ENCODE measurements at regions not wholly inside any gene's neighbourhood (a gene's known extent, or its start where the extent isn't known, plus 50 kb on each side); places are given as distances from the start of the nearest gene placed in this dataset.

DNA sequence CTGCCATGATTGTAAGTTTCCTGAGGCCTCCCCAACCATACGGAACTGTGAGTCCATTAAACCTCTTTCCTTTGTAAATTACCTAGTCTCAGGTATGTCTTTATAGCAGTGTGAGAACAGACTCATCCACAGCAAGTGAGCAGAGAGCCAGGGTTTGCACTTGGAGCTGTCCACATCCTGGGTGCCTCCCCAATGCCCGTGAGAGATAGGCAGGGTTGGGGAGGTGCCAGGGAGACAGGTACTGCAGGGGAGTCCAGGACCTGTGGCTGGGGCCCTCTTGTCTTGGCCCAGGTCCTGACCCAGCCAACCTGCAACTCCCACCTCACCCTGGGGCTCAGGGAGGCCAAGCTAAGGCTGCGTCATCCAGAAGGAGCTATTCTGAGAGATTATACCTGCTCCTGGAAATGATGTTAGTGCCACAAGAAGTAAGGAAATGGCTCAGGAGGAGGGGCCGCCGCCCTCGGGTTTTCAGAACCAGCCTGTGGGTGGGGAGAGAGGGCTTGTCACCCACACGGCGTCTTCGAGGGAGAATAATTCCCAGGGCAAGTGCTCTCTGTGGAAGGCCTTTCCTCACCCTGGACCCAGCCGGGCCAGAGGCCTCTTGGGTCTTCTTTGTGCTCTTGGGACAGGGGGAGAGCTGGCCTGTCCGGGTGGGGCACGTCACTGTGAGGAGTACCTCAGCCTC lies 66.5 kb downstream of the ADRA2C start:
- no peak for DNase-seq

DNA sequence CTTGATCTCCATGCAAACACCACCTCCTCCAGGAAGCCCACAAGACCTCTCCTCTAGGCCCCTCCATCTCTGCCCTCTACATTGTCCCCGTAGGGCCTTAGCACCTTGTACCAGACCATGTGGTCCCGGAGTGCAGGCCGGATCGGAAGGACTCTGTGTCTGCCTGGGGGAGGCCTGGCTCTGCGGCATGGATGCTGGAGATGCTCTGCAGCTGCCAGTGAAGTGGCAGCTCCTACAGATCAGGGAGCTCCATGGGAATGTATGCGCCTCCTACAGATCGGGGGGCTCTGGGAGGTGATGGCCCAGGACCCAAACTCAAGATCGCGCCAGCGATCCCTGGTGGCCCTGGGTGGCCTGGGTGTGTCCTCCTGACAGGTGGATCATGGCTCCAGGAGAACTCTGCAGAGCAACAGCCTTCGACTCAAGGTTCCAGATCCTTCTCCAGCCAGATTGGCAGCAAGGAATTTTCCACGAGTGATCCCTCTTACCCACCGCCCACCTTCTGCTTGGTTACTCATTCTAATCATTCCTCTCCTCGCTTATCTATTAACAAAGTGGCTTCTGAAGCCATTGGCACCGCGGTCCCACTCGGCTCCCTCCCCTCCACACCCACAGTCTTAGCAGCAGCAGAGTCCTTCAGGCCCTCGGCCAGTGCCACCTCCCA lies 67.3 kb downstream of the ADRA2C start:
- DNase-seq: no peak

DNA sequence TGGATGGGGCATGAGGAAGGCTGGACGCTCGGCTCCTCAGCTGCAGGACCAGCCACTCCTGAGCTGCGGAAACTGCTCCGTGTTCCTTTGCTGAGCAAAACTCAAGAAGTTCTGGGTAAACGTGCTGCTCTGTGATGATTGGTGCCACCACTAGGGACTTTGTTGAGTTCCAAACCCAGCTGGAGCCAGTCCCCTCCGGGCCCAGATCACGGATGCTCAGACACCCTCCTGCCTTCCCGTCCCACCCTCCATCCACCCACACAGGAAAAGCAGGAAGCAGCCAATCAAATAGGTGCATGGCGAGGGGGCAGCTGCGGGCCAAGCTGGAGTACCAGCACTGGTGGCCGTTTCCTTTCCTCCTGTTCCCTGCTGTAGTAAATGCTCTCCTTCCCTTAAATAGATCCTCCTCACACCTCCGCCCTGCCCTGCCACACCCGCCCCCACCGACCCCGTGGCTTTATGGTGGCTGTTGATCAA lies 68.0 kb downstream of the ADRA2C start:
- no peak for DNase-seq

DNA sequence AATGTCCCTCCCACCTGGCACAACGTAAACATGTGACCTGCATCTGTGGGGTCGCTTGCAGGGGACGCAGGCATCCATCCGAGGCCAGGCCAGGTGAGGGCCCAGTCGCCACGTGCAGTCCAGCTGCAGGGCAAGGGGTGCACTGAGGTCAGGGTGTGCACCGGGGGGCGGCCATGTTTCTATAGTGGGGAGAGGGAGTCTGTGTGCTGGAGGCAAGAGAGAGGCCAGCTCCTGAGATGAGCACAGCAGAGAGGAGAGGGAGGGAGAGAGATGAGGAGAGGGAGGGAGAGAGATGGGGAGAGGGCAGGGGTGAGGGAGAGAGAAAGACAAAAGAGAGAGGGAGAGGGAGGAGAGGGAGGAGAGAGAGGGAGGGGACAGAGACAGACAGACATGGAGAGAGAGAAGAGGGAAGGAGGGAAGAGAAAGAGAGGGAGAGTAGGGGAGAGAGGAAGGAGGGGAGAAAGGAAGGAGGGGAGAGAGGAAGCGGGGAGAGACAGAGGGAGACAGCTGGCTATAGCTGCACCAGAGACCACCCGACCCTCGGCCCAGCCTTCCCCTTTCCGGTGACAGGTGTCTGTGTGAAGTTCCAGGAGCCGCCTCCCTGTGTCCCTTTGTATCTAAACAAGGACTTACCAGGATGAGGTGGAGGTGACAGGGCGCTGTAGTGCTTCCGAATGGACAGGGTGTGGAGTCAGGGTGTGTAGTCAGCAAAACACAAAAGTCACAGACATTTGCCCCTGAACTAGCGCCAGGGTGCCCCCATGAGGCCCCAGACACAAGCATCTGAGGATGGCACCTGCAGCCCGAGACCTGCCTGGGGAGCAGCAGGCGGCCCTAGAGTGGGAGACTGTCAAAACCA lies 68.7 kb downstream of the ADRA2C start:
- DNase-seq: no peak

DNA sequence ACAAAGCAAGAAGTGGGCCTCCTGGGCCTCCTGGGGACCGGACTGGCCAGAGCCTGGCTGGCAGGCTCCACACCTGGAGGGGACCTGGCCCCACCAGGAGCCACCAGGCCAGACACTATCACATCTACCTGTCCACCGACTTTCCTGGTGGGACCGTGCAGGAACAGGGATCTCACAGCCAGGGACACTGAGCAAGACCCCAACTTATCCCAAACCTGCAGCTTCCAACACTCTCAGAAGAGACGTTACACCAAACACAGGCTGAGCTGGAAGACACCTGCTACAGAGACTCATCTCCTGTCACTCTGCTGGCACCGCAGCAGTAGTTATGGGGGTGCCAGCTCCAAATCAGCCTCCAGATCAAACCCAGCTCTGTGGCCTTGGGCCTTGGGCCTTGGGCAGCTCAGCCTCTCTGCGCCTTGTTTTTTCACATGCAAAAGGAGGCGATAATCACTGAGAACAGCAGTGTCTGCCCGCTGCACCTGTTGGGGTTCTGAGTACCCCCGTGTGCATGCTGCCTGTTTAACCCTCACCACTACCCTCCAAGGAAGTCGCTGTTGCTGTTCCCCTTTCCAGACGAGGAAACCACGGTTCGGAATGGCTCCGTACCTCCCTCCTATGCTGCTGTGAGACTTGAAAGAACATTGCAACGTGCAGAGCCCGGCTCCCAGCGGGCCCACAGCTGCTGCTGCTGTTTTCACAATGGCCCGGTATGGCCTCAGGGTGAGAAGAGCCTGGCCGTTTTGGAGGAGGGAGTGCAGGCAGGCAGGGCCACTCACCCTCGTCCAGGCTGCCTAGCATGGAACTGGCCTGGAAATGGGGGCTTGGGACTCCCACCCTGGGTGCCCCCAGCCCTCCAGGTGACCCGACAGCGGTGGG lies 69.6 kb downstream of the ADRA2C start:
- DNase-seq: no peak

DNA sequence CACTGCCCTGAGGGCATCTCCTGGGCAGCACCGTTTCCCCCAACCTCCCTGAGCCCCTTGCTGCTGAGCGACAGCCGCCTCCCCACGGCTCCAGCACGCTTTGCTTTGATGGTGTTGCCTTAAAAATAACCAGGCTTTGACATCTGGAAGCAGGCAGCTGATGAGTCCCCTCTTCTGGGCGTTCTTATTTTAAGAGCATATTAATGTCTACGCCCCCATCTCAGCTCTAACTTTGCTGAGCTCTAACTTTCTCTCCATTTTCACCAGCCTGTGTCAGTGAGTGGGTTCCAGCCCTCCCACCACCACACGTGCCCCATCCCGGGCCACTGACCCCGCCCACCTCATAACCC lies 70.2 kb downstream of the ADRA2C start:
- DNase-seq: no peak

DNA sequence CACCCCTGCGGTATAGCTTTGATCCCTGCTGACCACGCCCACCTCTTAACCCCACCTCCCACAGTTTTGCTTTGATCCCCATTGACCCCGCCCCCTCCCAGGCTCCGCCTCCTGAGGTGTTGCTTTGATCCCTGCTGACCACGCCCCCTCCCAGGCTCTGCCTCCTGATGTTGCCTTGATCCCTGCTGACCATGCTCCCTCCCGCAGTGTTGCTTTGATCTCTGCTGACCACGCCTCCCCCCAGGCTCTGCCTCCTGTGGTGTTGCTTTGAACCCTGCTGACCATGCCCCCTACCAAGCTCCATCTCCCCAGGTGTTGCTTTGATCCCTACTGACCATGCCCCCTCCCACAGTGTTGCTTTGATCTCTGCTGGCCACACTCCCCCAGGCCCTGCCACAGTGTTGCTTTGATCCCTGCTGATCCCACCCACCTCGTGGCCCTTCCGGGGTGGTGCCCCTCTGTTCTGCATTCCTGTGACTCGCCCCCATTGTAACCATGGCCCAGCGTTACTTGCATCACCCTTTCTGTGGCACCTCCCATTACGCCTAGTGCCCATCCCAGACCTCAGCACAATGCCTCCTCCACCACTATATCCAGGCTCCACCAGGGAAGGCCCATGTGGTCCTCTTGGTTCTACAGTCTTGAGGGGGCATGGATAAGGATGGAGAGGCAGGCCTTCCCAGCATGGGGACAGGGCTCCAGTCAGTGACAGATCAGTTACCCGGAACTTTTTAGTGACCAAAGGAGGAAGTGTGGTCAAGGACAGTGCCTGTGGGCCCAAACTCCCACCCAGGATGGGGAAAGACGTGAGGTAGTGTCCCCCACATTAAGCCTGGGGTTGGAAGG lies 70.8 kb downstream of the ADRA2C start:
- DNase-seq: no peak

DNA sequence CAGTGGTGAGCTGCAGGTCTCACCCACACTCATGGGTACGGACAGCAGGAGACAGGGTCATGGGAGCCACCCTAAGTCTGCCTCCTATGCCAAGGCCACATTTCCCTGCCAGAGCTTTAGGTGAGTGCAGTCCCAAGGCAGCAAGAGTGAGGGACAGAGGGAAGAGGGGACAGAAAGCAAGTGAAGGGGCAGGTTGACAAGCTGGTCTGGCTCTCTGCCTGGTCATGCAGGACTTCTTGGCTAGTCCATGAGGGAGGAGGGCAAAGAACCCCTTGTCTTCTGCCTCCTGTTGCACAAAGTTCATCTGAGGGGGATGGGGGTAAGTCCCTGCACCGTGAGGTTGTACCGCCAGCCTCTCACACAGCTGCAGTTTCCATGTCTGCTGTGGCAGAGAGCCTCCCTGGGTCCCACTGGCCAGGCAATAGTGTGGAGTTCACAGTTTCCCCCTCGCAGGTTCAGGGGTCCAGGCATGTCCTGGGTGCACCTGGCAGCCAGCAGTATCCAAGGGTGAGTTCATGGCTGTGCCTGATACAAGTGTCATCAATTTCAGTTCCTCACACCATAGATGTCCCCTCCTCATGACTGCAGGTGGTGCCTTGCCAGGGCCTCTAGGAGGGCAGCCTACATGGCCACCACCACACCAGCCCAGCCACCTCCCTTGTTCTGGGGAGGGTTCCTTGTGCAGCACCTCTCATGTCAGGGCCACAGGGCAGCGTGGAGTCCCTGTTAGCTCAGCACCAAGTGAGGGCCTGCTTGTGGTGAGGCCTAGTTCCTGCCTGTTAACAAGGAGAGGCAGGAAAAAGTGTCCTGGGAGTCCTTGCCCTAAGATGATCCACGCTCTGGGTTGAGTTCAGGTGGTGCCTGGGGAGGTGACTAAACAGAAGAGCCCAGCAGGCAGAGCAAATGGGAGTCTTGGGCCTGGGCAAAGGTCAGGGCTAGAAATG lies 72.5 kb downstream of the ADRA2C start:
- no peak for DNase-seq

DNA sequence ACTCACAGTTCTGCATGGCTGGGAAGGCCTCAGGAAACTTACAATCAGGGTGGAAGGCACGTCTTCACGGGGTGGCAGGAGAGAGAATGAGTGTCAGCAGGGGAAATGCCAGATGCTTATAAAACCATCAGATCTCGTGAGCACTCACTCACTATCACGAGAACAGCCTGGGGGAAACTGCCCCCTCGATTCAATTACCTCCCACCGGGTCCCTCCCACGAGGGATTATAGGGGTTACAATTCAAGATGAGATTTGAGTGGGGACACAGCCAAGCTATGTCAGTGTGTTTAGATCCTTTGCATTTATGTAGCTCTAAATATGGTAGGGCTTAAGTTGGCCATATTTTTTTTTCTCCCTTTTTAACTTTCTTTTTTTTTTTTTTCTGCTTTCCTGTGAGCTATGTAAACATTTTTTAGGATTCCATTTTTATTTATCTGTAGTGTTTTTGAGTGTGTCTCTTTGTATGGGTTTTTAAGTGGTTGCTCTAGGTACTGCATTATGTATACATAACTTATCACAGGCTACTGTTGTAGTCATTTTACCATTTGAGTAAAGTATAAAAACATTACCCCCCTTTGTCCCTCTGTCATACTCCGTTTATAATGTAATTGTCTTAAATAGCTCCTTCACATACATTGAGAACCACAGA lies 79.0 kb downstream of the ADRA2C start:
- DNase-seq: no peak

DNA sequence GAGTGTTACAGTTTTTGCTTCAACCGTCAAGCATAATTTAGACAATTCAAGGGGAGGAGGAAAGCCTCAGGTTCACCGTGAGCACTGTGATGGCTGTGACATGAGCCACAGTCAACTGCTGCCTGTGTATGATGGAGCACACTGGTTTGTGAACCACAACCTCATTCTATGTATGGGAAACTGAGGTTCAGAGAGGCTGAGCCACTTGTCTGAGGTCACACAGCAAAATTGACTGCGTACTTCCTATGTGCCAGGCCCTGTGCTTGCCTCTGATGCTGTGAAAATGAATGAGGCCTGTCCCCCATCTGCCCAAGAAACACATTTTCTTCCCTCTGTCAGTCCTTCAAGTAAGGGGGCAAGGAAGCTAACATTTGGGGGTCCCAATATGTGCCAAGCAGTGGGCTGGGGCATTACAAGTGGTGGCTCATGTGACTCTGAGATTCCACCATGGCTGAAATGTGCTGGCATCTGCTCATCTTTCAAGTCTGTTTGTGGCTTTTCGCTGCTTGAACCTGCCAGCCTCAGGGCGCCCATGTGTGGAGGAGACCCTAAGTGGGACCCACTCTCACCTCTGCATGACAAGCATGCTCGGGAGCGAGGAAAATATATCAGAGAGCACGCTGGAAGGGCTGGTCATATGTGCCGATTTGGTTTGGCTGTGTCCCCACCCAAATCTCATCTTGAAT lies 79.7 kb downstream of the ADRA2C start:
- DNase-seq: no peak

DNA sequence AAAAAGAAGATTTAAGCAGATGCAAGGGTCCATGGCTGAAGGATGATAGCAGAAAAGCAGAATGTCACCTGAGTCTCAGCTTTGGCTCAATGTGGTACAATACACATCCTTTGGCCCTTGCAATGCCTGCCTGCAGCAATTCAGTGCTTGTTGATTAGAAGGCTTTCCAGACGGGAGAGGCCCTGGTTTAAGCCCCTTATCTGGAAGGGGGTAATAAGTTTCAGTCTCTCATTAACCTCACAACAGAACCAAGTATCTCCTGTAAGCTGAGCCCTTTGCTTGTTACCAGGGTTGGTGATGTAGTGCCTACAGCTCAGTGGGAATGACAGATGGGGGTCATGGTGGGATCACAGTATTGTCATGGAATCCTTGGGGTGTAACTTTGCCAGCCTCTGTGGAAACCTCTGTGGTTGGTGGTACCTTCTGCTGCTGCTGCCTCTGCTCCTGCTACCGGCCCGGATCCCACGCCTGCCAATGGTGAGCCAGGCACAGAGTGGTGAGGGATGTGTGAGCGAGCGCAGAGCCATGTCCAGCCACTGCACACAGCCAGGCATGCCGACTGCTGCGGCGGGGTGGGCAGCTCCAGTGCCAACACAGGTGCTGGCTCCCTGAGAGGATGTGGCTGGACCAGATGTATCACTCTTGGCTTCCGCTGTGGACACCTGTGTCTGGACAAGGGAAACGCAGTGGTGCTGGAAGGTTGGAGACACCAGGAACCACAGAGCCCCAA lies 81.2 kb downstream of the ADRA2C start:
- no peak for DNase-seq

DNA sequence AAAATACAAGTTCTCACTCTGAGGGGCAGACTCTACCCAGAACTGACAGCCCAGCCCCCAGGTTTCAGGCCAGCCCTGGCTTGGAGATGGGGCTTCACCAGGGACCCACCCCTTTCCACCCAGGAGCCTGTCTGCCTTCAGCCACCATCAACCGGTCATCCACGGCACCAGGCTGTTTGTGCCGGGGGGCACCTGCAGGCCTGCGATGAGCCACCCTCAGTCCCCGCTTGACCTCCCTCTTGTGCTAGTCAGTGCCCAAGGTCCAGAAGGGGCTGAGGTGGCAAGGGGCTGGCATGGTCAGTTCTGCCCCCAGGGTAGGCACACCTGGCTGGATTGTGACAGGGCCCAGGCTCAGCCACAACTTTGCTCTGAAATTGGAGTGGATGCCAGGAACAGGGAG lies 82.1 kb downstream of the ADRA2C start:
- DNase-seq: no peak

DNA sequence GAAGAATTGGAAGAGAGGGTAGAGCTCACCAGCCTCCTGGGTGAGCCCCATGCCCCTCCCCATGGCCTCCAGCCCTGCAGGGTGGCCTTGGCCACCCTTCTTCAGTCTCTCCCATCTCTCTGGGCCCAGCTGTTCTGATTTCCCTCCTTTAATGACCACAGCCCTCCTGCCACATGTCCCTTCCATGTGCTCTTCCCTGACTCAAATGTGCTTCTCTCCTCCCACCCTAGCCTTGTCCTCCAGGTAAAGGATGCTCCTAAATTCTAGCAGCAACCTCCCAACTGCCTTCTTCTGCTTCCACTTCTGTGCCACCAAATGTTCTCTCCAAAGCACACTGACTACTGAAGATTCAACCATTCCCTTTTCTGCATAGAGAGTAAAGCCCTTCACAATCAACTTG lies 83.0 kb downstream of the ADRA2C start:
- no peak for DNase-seq

DNA sequence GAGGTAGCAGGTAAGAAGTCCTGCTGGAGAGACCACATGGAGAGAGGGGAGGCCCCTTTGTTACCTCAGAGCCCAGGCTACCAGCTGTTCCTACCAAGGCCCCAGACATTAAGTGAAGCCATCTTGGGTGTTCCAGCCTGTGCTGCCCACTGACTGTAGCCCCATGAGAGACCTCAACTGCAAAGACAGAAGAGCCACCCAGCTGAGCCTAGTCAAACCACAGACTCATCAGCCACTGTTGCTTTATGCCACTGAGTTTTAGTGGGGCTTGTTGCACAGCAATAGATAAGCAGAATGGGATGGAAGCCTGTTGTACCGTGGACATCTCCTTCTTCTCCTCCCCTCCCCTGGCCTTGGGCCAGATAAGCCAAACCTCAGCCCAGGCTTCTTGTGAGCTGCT lies 83.9 kb downstream of the ADRA2C start:
- no peak for DNase-seq

DNA sequence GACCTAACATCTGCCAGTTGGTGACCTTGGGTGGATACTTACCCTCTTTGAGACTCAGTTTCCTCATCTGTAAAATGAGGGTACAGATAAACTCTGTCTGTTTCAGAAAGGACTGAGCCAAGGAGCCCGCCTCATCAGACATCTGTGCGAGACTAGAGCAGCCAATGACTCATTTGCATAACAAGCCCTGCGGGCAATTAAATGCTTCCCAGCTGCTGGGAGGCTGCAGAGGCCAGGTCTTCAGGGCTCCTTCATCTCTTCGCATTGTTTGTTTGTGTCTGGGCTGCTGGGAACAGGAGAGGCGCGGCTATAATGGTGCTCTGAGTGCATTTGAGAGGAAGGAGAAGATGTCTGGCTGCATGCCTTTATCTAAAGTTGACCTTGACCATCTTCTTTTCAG lies 85.0 kb downstream of the ADRA2C start:
- DNase-seq: no peak

DNA sequence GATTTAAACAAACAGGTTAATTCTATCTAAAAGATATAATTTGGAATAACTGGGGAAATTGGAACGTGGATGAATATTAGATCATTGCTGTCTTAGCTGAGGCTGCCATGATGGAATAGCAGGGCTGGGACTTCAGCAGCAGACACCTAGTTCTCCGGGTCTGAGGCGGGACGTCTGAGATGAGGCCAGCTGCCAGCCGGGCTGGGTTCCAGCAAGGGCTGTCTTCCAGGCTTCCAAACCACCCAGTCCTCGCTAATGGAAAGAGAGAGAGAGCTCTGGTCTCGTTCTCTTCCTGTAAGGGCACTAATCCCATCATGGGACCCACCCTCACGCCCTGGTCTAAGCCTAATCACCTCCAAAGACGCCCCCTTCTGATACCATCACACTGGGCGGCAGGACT lies 85.7 kb downstream of the ADRA2C start:
- DNase-seq: no peak

DNA sequence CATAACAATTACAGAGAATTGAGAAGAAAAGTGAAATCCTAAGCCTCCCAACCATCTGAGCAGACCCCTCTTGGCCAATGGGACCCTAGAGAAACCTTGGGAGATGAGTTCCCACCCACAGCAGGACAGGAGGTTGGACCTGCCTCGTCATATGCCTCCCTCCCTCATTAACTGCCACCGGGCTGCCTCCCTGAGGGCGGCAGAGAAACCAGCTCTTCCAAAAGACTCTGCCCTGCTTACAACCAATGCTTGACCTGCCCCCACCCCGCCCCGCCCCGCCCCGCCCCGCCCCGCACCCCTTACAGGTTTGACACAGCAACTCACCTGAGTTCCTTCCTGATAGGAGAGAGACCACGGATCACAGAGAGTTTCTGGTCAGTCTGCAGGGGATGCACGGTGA lies 86.1 kb downstream of the ADRA2C start:
- DNase-seq: no peak

DNA sequence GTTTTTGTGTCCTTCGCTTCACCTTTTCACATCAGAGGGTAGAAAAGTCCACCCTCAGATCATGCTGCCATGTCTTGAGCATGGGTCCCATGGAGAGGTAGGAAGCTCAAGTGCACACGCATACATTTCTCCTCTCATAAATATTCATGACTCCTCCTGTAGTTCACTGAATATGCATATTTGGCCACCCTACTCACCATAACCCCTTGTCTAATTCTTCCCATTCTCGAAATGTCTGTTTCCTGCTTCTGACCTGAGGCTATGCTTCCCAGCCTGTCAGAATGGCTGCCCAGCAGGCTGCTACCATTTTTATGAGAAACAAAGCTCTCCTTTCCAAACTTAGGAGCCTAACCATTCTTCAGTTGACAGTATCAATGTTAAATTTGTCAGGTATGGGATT lies 86.5 kb downstream of the ADRA2C start:
- no peak for DNase-seq

All from GOT3 (cell line).